Activated CD4-positive, alpha-beta memory T cell treated with anti-CD3 and anti-CD28 coated beads, Interleukin-2, amount 10 ng/mL, durations not matched to agents 7 days and 5 days (primary cell): ENCODE measurements at regions not wholly inside any gene's neighbourhood (a gene's known extent, or its start where the extent isn't known, plus 50 kb on each side); places are given as distances from the start of the nearest gene placed in this dataset.
"Not testable (repeated sequence)": the region's sequence is repeated elsewhere in the genome, so short reads cannot be mapped to it uniquely, and the experiment has no call there.

ENCODE experiments used
- CTCF ChIA-PET: fragments of 350-600 bp; sonication (Branson Sonifier 250); formaldehyde crosslinking; loops from one replicate; lab custom pipeline; 2021; ENCODE audit warnings: antibody characterized with exemption, inconsistent platforms; lab: Charles Lee
- POLR2A ChIA-PET: fragments of 350-600 bp; sonication (Branson Sonifier 250); formaldehyde crosslinking; loops from one replicate; lab custom pipeline; 2021; ENCODE audit warnings: antibody characterized with exemption; lab: Charles Lee
- DNase-seq: peaks from one replicate; pipeline ENCODE4 v3.0.0-alpha.2; 2020
- H3K27ac Mint-ChIP-seq: one replicate; pipeline ENCODE4 v1.8.0; 2021; ENCODE audit warnings: mild to moderate bottlenecking, mixed read lengths
- H3K27me3 Mint-ChIP-seq: one replicate; pipeline ENCODE4 v1.8.0; 2021; ENCODE audit warnings: mixed read lengths
- H3K36me3 Mint-ChIP-seq: one replicate; pipeline ENCODE4 v1.8.0; 2021; ENCODE audit warnings: low read depth, mixed read lengths
- H3K4me1 Mint-ChIP-seq: one replicate; pipeline ENCODE4 v1.8.0; 2021; ENCODE audit warnings: mixed read lengths
- H3K4me3 Mint-ChIP-seq: one replicate; pipeline ENCODE4 v1.8.0; 2021; ENCODE audit warnings: mild to moderate bottlenecking, mixed read lengths
- H3K9me3 Mint-ChIP-seq: one replicate; pipeline ENCODE4 v1.8.0; 2021; ENCODE audit warnings: mixed read lengths

- Mint-ChIP-seq H3K9me3 (peaks cover 4% of the 10 kb centered on the region), H3K4me1 (peaks cover 4% of the 10 kb centered on the region), H3K36me3 (no peaks in the 10 kb centered on the region), H3K27ac (no peak overlapping the region), H3K4me3 (no peak overlapping the region), H3K27me3 (no peaks in the 10 kb centered on the region)
- ChIA-PET CTCF (interaction anchor here (0.6 to 1.1 kb wide), 2 partner anchors 16 to 848 kb away, joined by 3 read pairs; no protein-coding TSS in a partner anchor), POLR2A (interaction anchor here (1.4 kb wide), 1 partner anchor 269 kb away, joined by 7 read pairs; the partner anchor contains the start of gene BTG1)
- DNase-seq: no peak
Observed at GRCh38 chr12:92414170-92415070, 268.8 kb upstream of the BTG1 start.

- CTCF ChIA-PET: no interaction called here
Observed at GRCh38 chr12:92413286-92413685, 267.6 kb upstream of the BTG1 start.

GRCh38 chr12:92412856-92413255, 267.2 kb upstream of the BTG1 start:
- Mint-ChIP-seq H3K4me1 (peaks cover 11% of the 10 kb centered on the region), H3K9me3 (peaks cover 4% of the 10 kb centered on the region), H3K27me3 (no peaks in the 10 kb centered on the region), H3K4me3 (no peak overlapping the region), H3K27ac (no peak overlapping the region), H3K36me3 (no peaks in the 10 kb centered on the region)
- ChIA-PET CTCF (no interaction called here), POLR2A (no interaction called here)
- no peak for DNase-seq

More at GRCh38 chr12:92413286-92413685, 267.6 kb upstream of the BTG1 start:
- Mint-ChIP-seq H3K4me3 (no peak overlapping the region), H3K4me1 (peaks cover 7% of the 10 kb centered on the region), H3K36me3 (no peaks in the 10 kb centered on the region), H3K9me3 (peaks cover 4% of the 10 kb centered on the region), H3K27me3 (no peaks in the 10 kb centered on the region), H3K27ac (no peak overlapping the region)
- DNase-seq: no peak
- POLR2A ChIA-PET: interaction anchor here (1.4 kb wide), 1 partner anchor 268 kb away, joined by 7 read pairs; the partner anchor contains the start of gene BTG1

GRCh38 chr12:92411687-92412086, 266.0 kb upstream of the BTG1 start:
- H3K4me3 Mint-ChIP-seq: no peak overlapping the region
- H3K27me3 Mint-ChIP-seq: no peaks in the 10 kb centered on the region
- peaks cover 16% of the 10 kb centered on the region for H3K4me1 Mint-ChIP-seq
- no peak overlapping the region for H3K27ac Mint-ChIP-seq
- ChIA-PET POLR2A (no interaction called here), CTCF (no interaction called here)
- H3K9me3 Mint-ChIP-seq: no peaks in the 10 kb centered on the region
- DNase-seq: no peak
- no peaks in the 10 kb centered on the region for H3K36me3 Mint-ChIP-seq

GRCh38 chr12:92408072-92408900, 262.6 kb upstream of the BTG1 start:
- H3K27ac Mint-ChIP-seq: peak overlapping the region; percentile 9
- no peaks in the 10 kb centered on the region for H3K27me3 Mint-ChIP-seq
- no peak overlapping the region for H3K4me3 Mint-ChIP-seq
- ChIA-PET POLR2A (interaction anchor here (1.2 to 12.8 kb wide), 4 partner anchors 9 to 264 kb away, joined by 4 to 327 read pairs (median 10); partner anchors contain the start of gene BTG1), CTCF (interaction anchor here (0.7 to 2.6 kb wide), 25 partner anchors 10 to 1027 kb away, joined by 3 to 14 read pairs (median 4); partner anchors contain the start of gene BTG1)
- peaks cover 7% of the 10 kb centered on the region for H3K36me3 Mint-ChIP-seq
- peak; percentile 69 for DNase-seq
- peaks cover 40% of the 10 kb centered on the region for H3K4me1 Mint-ChIP-seq
- H3K9me3 Mint-ChIP-seq: peaks cover 7% of the 10 kb centered on the region

GRCh38 chr12:92406404-92407070, 260.9 kb upstream of the BTG1 start:
- DNase-seq, H3K27me3 Mint-ChIP-seq, H3K9me3 Mint-ChIP-seq, H3K4me3 Mint-ChIP-seq, H3K27ac Mint-ChIP-seq: not testable (repeated sequence)
- peaks cover 11% of the 10 kb centered on the region for H3K36me3 Mint-ChIP-seq
- ChIA-PET POLR2A (interaction anchor here (0.7 to 12.8 kb wide), 5 partner anchors 43 to 262 kb away, joined by 3 to 327 read pairs (median 16); partner anchors contain the start of gene BTG1), CTCF (interaction anchor here (0.7 to 6.0 kb wide), 3 partner anchors 96 to 1051 kb away, joined by 3 to 44 read pairs (median 5); partner anchors contain the start of gene BTG1)
- H3K4me1 Mint-ChIP-seq: peaks cover 57% of the 10 kb centered on the region

GRCh38 chr12:92405801-92406251, 260.2 kb upstream of the BTG1 start:
- CTCF ChIA-PET: interaction anchor here (1.0 to 6.0 kb wide), 2 partner anchors 261 to 1024 kb away, joined by 3 to 44 read pairs; partner anchors contain the start of gene BTG1
- peak overlapping the region; percentile 60 for H3K4me3 Mint-ChIP-seq

GRCh38 chr12:92404921-92405320, 259.3 kb upstream of the BTG1 start:
- DNase-seq: no peak
- peaks cover 73% of the 10 kb centered on the region for H3K4me1 Mint-ChIP-seq
- H3K27ac Mint-ChIP-seq: peak overlapping the region; percentile 27
- H3K9me3 Mint-ChIP-seq: peaks cover 7% of the 10 kb centered on the region
- H3K36me3 Mint-ChIP-seq: peaks cover 23% of the 10 kb centered on the region
- H3K4me3 Mint-ChIP-seq: no peak overlapping the region
- CTCF ChIA-PET: interaction anchor here (0.6 to 6.0 kb wide), 4 partner anchors 202 to 1023 kb away, joined by 3 to 44 read pairs (median 4); partner anchors contain the start of gene BTG1
- POLR2A ChIA-PET: interaction anchor here (1.6 to 12.8 kb wide), 11 partner anchors 27 to 374 kb away, joined by 4 to 327 read pairs (median 16); partner anchors contain the start of gene BTG1
- no peaks in the 10 kb centered on the region for H3K27me3 Mint-ChIP-seq

More at GRCh38 chr12:92405801-92406251, 260.2 kb upstream of the BTG1 start:
- peaks cover 16% of the 10 kb centered on the region for H3K36me3 Mint-ChIP-seq
- POLR2A ChIA-PET: interaction anchor here (0.7 to 12.8 kb wide), 8 partner anchors 26 to 261 kb away, joined by 3 to 327 read pairs (median 14); partner anchors contain the start of gene BTG1
- H3K4me1 Mint-ChIP-seq: peaks cover 64% of the 10 kb centered on the region
- H3K27me3 Mint-ChIP-seq, H3K9me3 Mint-ChIP-seq: not testable (repeated sequence)
- DNase-seq: peak; percentile 36
- H3K27ac Mint-ChIP-seq: peak overlapping the region; percentile 83

GRCh38 chr12:92404259-92404894, 258.7 kb upstream of the BTG1 start:
- Mint-ChIP-seq H3K36me3 (peaks cover 26% of the 10 kb centered on the region), H3K27me3 (no peaks in the 10 kb centered on the region), H3K9me3 (peaks cover 7% of the 10 kb centered on the region), H3K4me1 (peaks cover 78% of the 10 kb centered on the region), H3K27ac (peak overlapping the region; percentile 95), H3K4me3 (no peak overlapping the region)
- POLR2A ChIA-PET: interaction anchor here (0.7 to 12.8 kb wide), 21 partner anchors 14 to 1022 kb away, joined by 3 to 327 read pairs (median 6); partner anchors contain the start of gene BTG1
- DNase-seq: no peak
- CTCF ChIA-PET: interaction anchor here (0.6 to 6.0 kb wide), 7 partner anchors 99 to 1022 kb away, joined by 3 to 44 read pairs (median 4); partner anchors contain the start of gene BTG1

- ChIA-PET POLR2A (interaction anchor here (0.8 to 12.8 kb wide), 21 partner anchors 13 to 1021 kb away, joined by 3 to 327 read pairs (median 6); partner anchors contain the start of gene BTG1), CTCF (interaction anchor here (0.8 to 6.0 kb wide), 6 partner anchors 99 to 1021 kb away, joined by 3 to 44 read pairs (median 4); partner anchors contain the start of gene BTG1)
- peaks cover 26% of the 10 kb centered on the region for H3K36me3 Mint-ChIP-seq
- peak overlapping the region; percentile 95 for H3K27ac Mint-ChIP-seq
- H3K9me3 Mint-ChIP-seq: peaks cover 7% of the 10 kb centered on the region
- H3K27me3 Mint-ChIP-seq: no peaks in the 10 kb centered on the region
- H3K4me3 Mint-ChIP-seq: peak overlapping the region; percentile 24
- peaks cover 86% of the 10 kb centered on the region for H3K4me1 Mint-ChIP-seq
- DNase-seq: peak; percentile 78
Observed at GRCh38 chr12:92403210-92404175, 257.8 kb upstream of the BTG1 start.
